GM21717 (cell line): ENCODE measurements at regions not wholly inside any gene's neighbourhood (a gene's known extent, or its start where the extent isn't known, plus 50 kb on each side); places are given as distances from the start of the nearest gene placed in this dataset.

ENCODE experiments used
- ATAC-seq: cut with Tn5 transposase; IDR thresholded peaks from one replicate; pipeline ENCODE4 v1.9.1; 2021; ENCODE audit warnings: mild to moderate bottlenecking, moderate library complexity; ENCODE audit not compliant: unreplicated experiment

- ATAC-seq, result no peak
These were observed 92.2 kb downstream of the PLCE1 start for GRCh38 chr10:94085766-94086437.

GRCh38 chr10:94088926-94089381 is 95.2 kb downstream of the PLCE1 start:
- no peak for ATAC-seq

- ATAC-seq, result no peak
These were observed 97.9 kb downstream of the PLCE1 start for GRCh38 chr10:94091649-94092048.

GRCh38 chr10:94092848-94093247 is 99.1 kb downstream of the PLCE1 start:
- no peak for ATAC-seq

- no peak for ATAC-seq
These were observed 99.7 kb downstream of the PLCE1 start for GRCh38 chr10:94093286-94093905.

- ATAC-seq, result no peak
These were observed 100.8 kb downstream of the PLCE1 start for GRCh38 chr10:94094540-94094939.

GRCh38 chr10:94097656-94098055 is 103.9 kb downstream of the PLCE1 start:
- no peak for ATAC-seq

GRCh38 chr10:94098896-94099295 is 105.2 kb downstream of the PLCE1 start:
- ATAC-seq, result no peak

- no peak for ATAC-seq
These were observed 108.2 kb downstream of the PLCE1 start for GRCh38 chr10:94101894-94102293.

GRCh38 chr10:94102436-94102835 is 108.7 kb downstream of the PLCE1 start:
- no peak for ATAC-seq

GRCh38 chr10:94103192-94103591 is 109.5 kb downstream of the PLCE1 start:
- ATAC-seq, result no peak

- ATAC-seq, result no peak
These were observed 110.1 kb downstream of the PLCE1 start for GRCh38 chr10:94103801-94104221.

GRCh38 chr10:94104316-94105000 is 110.7 kb downstream of the PLCE1 start:
- no peak for ATAC-seq

GRCh38 chr10:94105226-94105625 is 111.5 kb downstream of the PLCE1 start:
- ATAC-seq, result no peak

GRCh38 chr10:94107191-94107590 is 113.5 kb downstream of the PLCE1 start:
- no peak for ATAC-seq

GRCh38 chr10:94108200-94108599 is 114.5 kb downstream of the PLCE1 start:
- no peak for ATAC-seq

- ATAC-seq, result no peak
These were observed 117.6 kb downstream of the PLCE1 start for GRCh38 chr10:94111367-94111766.

GRCh38 chr10:94112321-94112720 is 118.6 kb downstream of the PLCE1 start:
- ATAC-seq, result no peak

- no peak for ATAC-seq
These were observed 122.0 kb downstream of the PLCE1 start for GRCh38 chr10:94115725-94116124.

- no peak for ATAC-seq
These were observed 123.1 kb downstream of the PLCE1 start for GRCh38 chr10:94116848-94117247.

GRCh38 chr10:94122211-94122610 is 128.5 kb downstream of the PLCE1 start:
- no peak for ATAC-seq
